ENCODE measurements at regions not wholly inside any gene's neighbourhood (a gene's known extent, or its start where the extent isn't known, plus 50 kb on each side); places are given as distances from the start of the nearest gene placed in this dataset.

GRCh38 chr12:126734296-126734695, 1532.7 kb upstream of the TMEM132C start:
- DNase-seq (ENCODE audit: low read depth) = no peak

- DNase-seq (ENCODE audit: low read depth) = no peak
Measured at GRCh38 chr12:126734710-126735109, 1532.3 kb upstream of the TMEM132C start.

DNA sequence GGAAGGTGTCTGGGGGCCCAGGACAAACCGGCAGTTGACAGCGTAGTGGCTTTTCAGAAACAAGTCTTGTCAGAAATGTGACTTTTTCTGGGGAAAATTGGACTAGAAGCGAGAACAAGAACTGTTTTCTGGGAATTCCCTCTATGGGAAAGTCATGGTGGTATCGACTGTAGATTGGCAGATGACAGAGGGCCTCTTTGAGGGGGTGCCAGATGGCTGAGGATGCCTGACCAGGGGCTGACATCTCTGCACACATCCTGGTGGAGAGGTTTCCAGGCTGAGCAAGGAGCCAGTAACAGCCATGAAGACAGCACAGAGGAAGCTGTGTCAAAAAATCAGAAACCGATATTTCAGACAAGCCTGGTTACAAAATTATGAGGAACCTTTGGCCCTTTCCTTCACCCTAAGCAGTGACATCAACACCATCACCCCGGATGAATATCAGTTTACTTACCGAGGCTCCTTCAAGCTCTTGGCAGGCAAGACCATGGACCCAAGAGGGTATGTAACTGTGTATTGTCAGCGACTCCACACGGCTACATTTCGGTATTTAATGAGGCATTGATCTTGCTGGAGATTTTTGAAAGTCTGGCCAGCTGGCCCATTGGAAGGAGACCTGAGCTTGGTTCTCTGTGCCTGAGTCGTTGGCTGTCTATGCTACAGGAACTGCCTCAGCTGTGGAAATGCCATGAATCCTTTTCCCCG, 1525.3 kb upstream of the TMEM132C start:
- no peak for DNase-seq (ENCODE audit: low read depth)

DNA sequence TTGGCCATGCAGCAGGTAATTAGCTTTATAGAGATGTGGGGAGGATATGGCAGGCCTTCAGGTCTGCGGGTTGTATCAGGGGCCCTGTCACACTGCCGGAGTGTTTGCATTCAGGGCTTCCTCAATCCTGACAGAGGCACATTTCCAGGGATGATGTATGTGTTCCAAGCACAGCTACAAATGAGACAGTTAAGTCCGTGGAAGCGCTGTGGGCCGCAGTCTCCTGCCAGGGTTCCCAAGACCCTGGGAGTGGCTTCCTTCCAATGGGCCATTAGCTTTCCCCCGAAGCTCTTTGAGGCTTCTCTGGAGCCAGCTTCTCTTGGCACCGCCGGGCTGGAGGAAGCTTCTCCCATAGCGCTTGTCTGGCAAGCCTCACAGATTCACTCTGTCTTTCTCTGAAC, 1524.7 kb upstream of the TMEM132C start:
- no peak for DNase-seq (ENCODE audit: low read depth)

GRCh38 chr12:126747530-126748149, 1519.3 kb upstream of the TMEM132C start:
- peak; percentile 36 for DNase-seq (ENCODE audit: low read depth)

DNA sequence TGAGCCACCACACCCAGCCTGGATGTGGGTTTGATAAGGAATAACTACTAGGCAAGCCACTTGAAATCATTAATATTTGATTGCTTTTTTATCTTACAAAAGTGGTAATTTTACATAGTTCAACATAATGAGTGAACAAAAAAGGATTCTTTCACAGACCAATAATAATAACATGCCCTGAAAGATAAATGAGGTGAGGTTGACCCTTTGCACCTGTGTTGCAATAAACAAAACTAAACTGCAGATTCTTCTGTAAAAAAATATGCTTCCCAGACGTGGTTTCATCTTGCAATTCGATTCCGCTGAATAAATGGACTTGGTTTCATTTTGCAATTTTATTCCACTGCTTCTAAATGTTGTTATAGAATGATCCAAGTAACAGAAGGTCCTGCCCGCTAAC, 1514.9 kb upstream of the TMEM132C start:
- no peak for DNase-seq (ENCODE audit: low read depth)

GRCh38 chr12:126757326-126757725, 1509.6 kb upstream of the TMEM132C start:
- DNase-seq (ENCODE audit: low read depth) = no peak

DNA sequence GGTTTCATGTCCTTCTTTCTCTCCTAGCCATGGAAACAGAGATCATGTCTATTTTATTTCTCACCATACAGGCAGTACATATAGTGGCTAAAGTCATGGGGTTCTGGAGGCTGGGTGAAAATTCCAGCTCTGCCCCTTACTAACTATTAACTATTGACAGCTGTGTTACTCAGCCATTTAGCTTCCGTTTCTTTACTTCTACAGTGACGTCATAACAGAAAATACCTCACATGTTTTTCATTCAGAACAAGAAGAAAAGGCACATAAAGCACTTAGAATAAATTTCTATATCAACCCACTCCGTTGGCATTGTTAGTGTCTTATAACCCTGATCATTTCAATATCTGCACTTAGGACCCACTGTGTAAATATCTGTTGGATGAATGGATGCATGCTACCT, 1506.9 kb upstream of the TMEM132C start:
- DNase-seq (ENCODE audit: low read depth) = no peak

- no peak for DNase-seq (ENCODE audit: low read depth)
Measured at GRCh38 chr12:126761420-126761819, 1505.5 kb upstream of the TMEM132C start.

DNA sequence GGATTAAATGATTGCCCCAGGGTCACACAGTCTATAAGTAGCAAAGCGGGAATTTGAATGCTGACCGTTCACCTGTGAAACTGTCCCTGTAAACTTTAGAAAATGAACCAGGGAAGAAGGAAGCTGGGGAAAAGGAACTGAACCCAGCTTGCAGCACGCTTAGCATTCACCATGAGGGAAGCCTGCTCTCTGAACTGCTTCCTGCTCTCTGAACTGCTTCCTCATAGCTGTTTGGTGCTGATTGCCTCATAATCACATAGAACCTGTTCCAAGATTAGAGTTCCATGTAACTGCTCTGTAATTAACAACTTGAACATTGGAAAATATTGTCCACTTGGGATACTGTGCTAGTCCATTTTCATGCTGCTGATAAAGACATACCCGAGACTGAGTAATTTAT, 1504.8 kb upstream of the TMEM132C start:
- DNase-seq (ENCODE audit: low read depth) = no peak

- no peak for DNase-seq (ENCODE audit: low read depth)
Measured at GRCh38 chr12:126763359-126763758, 1503.6 kb upstream of the TMEM132C start.

DNA sequence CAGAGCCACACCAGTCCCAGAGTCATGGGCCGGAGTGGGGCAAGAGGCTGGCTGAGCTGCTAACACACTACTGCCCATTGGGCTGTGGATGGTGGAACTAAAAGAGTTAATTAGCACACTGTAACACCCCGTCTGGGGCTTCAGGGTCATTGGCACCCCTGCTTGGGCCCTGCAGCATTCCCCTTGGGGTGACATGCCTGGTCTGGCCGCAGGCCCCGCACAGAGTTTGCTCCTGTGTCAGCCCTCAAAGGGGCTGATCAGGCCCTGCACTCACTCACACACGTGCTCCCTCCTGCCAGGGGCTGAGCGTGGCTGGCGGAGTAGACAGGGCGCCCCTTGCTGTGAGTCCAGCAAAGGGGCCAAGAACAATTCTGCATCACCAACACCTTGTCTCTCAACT, 1499.6 kb upstream of the TMEM132C start:
- no peak for DNase-seq (ENCODE audit: low read depth)

GRCh38 chr12:126768517-126768916, 1498.5 kb upstream of the TMEM132C start:
- DNase-seq (ENCODE audit: low read depth) = no peak

- no peak for DNase-seq (ENCODE audit: low read depth)
Measured at GRCh38 chr12:126770188-126770587, 1496.8 kb upstream of the TMEM132C start.

- peak; percentile 99 for DNase-seq (ENCODE audit: low read depth)
Measured at GRCh38 chr12:126772171-126772864, 1494.7 kb upstream of the TMEM132C start.

DNA sequence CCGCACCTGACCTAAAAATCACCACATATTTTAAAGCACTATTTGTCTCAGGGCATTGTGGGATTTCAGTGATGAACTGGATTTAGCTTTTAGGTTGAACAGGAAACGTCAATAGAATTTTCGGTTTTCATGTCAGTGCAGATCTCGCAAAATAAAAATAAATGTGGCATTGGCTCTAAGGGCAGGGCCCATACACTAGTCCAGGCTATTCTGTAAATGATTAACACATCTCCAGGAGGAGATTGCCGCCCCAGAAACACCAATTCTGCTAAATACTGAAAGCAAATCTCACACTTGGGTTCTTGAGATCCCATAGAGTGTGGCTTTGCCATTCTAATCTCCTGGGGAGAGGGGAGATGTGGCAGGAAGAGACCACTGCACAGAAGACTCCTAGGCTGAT, 1494.0 kb upstream of the TMEM132C start:
- no peak for DNase-seq (ENCODE audit: low read depth)

GRCh38 chr12:126773491-126773890, 1493.5 kb upstream of the TMEM132C start:
- DNase-seq (ENCODE audit: low read depth) = no peak

DNA sequence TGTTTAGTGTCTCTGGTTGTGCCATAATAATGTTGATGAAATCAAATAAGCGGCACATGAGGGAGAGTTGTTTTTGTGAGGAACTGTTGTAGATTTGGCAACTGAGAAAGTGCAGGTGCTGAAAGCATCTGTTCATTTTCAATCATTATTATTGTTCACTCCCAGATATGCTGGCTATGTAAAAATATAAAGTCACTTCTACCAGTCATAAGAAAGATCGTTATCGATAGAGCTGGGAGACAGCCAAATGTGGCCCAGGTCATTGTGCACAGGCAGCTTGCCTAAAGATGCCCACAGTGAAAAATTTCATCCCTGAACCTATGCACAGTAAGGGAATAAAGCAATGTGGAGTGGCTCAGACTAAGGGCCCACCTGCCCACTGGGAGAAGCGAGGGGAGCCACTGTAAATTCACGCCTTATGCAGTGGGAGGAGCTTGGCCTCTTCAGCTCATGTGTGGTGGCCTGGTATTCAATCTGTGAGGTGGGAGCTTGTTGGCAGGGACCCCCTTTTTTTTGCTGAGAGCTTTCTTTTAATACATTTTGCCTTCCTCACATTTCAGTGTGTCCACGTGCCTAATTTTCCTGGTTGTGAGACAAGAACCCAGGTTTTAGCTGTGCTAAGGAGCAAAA, 1490.8 kb upstream of the TMEM132C start:
- no peak for DNase-seq (ENCODE audit: low read depth)

GRCh38 chr12:126780343-126780742, 1486.6 kb upstream of the TMEM132C start:
- DNase-seq (ENCODE audit: low read depth) = no peak

- DNase-seq (ENCODE audit: low read depth) = peak; percentile 21
Measured at GRCh38 chr12:126781593-126781992, 1485.4 kb upstream of the TMEM132C start.

GRCh38 chr12:126782083-126782482, 1484.9 kb upstream of the TMEM132C start:
- no peak for DNase-seq (ENCODE audit: low read depth)

GRCh38 chr12:126784328-126784921, 1482.5 kb upstream of the TMEM132C start:
- DNase-seq (ENCODE audit: low read depth) = peak; percentile 65

Measured in HT1080 (cell line).